GM19452 (cell line): ENCODE measurements at regions not wholly inside any gene's neighbourhood (a gene's known extent, or its start where the extent isn't known, plus 50 kb on each side); places are given as distances from the start of the nearest gene placed in this dataset.
"Not testable (repeated sequence)": the region's sequence is repeated elsewhere in the genome, so short reads cannot be mapped to it uniquely, and the experiment has no call there.

Source experiments
- ATAC-seq: cut with Tn5 transposase; IDR thresholded peaks from one replicate; pipeline ENCODE4 v1.9.1; 2021; ENCODE audit not compliant: unreplicated experiment

- no peak for ATAC-seq
These were observed 305.3 kb downstream of the LRIG3 start for GRCh38 chr12:58615047-58615446.

DNA sequence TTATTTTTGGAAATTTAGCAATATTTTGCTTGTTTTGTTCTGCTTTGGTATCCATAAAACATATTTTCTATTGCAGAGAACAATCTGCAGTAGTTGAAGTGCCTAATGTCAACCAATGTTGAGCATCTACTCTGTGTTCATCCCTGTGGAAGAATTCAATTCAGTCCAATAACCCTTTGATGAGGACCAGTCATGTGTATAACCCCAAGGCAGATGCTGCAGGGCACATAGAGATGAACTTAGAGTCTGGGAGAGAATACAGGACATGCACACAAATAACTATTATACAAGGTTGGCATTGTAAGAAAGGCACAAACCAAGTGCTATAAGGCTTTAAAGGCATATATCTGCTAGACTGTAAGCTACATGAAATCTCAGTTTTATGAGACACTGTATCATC lies 304.7 kb downstream of the LRIG3 start:
- no peak for ATAC-seq

- no peak for ATAC-seq
These were observed 303.7 kb downstream of the LRIG3 start for GRCh38 chr12:58616618-58617017.

- no peak for ATAC-seq
These were observed 299.2 kb downstream of the LRIG3 start for GRCh38 chr12:58621126-58621525.

- no peak for ATAC-seq
These were observed 290.9 kb downstream of the LRIG3 start for GRCh38 chr12:58629376-58629775.

GRCh38 chr12:58633479-58633878 lies 286.8 kb downstream of the LRIG3 start:
- no peak for ATAC-seq

DNA sequence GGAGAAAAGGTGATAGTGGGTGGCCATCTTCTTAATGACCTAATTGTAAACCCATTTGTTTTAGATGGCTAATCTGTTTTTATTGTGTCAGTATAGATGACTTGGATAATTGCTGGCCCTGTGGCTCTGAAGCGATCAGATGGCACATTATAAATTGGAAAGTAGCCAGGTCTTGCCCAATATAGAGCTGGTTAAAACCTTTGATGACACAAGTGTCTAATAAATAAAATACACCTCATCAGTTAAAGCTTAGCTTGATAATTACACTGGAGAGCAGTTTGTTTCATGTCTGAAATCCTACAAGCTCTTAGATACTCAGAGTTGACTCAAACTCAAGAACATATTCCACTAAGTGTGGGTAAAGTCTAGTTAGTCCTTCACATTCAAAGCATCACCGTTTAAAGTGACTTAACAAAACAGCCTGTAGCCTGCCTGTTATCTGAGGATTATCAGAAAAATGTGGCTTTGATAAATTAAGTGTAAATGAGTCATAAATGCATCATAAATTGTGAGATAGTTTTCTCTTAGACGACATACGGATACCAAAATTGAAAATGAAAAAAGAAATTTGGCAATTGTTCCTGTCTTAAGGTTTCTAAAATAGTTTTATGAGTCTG lies 280.9 kb downstream of the LRIG3 start:
- ATAC-seq = no peak

DNA sequence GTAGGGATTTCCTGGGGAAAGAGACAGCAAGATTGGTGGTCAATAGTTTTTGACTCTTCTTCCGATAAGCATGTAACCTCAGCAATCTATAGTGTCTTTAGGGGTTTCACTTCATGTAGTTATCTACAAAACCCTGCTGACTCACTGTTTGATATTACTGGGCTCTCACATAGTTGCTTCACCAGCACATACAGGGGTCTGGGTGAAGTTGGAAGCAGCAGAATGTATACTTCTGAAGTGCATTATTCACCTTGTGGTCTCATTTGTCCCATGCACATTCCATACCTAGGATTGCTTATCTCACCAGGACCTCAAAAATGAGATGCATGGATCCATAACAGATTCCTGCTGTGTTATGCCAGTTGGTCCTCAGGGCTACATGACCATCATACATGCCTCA lies 280.0 kb downstream of the LRIG3 start:
- ATAC-seq = no peak

- no peak for ATAC-seq
These were observed 274.4 kb downstream of the LRIG3 start for GRCh38 chr12:58645946-58646345.

DNA sequence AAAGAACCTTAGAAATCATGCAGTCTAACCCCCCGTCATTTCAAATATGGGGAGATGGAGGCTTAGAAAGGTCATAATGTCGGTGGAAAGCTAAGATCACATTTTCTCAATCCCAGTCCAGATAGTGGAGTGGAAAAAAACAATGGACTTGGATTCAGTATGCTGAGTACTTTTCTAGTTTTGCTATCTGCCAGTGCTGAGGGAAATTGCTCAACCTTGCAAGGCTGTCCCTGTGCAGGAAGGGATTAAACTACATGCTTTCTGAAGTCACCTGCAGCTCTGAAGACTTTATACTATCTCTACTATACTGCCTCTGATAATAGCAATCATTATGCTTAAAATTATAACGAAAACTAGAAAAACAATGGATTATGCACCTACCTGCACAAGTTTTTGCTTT lies 272.8 kb downstream of the LRIG3 start:
- no peak for ATAC-seq

- ATAC-seq = no peak
These were observed 272.1 kb downstream of the LRIG3 start for GRCh38 chr12:58648176-58648575.

DNA sequence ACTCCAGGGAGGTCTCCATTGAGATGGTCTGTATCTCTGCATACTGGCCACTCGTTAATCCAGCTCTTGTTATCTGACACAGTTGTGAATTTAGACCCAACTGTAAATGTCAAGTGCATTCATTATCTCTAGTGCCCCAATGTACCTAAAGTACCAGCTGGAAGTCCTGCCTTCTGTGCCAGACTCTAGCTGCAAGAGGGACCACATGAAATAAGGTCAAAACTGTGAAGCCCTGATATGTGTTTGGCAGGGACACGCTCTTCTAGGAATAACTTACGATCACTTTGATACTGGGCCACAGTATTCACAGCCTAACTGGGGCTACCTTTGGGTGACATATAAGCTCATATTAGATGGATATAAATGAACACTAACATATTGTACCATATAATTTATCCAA lies 268.5 kb downstream of the LRIG3 start:
- ATAC-seq = no peak

DNA sequence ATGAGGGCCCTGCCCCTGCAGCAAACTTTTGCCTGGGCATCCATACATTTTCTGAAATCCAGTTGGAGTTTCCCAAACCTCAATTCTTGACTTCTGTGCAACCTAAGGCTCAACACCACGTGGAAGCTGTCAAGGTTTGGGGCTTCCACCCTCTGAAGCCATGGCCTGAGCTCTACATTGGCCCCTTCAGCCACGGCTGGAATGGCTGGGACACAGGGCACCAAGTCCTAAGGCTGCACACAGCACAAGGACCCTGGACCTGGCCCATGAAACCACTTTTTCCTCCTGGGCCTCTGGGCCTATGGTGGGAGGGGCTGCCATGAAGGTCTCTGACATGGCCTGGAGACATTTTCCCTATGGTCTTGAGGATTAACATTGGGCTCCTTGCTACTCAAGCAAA lies 266.3 kb downstream of the LRIG3 start:
- ATAC-seq = no peak

- no peak for ATAC-seq
These were observed 264.9 kb downstream of the LRIG3 start for GRCh38 chr12:58655375-58655774.

DNA sequence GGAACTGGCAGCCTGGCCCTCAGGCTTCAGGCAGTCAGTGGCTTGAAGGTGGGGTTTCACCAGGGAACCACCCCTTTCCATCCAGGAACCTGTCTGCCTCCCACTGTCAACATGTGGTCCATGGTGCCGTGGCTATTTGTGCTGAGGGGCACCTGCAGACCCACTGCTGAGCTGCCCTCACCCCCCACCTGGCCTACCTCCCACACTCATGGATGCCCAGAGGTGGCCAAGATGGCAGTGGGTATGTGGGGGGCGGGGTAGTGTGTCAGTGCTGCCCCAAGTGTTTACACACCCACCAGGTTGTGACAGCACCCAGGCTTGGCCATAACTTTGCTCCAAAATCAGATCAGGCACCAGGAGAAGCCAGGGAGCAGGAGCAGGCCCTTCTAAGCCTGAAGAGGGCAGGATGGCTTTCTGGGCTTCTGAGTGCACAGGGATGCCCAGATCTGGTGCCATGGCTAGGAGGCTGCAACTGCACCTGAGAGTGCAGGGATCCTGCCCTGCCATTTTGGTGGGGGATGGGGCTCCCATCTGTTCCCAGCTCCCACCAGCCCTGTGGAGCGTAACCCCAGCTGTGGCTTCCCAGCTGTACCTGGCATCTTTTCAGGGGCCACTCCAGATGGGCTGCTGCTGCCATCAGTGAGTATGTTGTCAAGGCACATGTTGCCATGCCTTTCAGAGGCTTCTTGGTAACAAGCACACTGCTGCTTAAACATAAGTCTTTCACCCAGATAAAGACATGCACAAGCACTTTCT lies 263.9 kb downstream of the LRIG3 start:
- ATAC-seq = no peak

GRCh38 chr12:58657190-58657589 lies 263.1 kb downstream of the LRIG3 start:
- no peak for ATAC-seq

DNA sequence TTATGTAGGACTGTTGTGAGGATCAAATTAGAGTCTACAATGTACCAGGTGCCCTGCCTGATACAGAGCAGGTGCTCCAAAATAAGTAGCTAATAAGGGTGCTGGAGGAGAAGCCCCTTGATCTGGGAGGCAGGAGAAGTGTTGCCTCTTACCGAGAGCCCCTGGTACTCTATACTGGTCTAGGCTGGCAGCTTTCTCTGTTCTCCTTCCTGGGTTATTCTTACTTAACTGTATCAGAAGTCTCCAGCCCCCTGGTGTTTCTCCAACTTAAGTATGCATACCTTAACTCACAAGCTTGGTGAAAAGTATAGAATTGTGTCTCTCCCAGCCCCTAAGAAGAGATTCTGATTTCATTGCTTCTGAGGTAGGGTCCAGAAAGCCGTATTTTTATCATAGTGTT lies 254.9 kb downstream of the LRIG3 start:
- ATAC-seq = no peak

DNA sequence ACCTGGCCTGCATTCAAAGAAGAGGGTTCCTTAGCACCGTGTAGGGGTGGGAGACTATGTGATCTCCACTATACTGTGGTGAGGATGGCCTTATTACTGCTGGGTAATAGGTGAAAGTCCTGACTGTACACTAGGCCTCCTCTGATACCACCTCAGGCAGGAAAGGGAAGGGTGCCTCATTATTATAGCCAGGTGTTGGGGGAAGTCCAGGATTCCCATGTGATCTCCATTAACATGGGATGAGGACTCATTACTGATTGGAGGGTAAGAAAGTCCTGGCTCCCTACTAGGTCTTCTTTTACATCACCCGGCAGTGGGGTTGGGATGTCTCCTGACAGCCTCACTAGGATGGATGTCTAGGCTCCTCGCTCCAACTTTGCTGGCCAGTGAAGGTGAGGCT lies 252.1 kb downstream of the LRIG3 start:
- no peak for ATAC-seq

DNA sequence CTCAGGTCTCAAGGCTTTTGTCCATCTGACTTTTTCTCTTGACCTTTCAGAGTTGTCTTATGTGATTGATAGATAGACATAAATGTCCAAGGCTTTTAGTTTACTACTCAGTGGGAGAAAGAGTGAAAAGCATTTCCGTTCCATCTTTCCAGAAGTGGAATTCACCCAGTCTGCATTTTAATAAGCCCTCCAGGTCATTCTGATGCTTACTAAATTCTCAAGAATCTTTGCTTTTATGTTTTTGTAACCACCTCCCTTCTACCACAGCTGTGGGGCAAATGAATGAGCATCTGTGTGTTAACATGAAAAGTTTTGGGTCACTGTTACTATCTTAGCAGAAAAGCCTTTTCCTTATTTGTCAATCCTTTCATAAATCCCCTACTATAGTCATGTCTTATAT lies 251.4 kb downstream of the LRIG3 start:
- ATAC-seq = no peak

DNA sequence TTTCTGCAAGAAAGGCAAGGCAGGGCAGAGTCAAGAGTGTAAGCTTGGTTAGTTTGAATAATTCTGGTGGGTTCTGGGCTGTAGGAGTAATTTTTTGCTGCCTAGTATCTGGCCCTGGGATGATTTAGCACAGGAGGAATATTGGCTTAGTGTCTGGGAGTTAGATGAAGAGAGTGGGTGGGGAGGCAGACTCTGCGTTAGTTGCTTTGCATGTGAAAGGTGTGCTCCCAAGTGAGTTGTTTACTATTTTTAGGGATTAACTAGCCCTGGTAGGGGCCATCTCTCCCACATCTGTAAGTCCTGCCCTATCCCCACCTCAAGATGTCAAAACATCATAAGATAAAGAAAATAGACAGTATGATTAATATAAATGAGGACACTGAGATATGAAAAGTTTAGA lies 249.7 kb downstream of the LRIG3 start:
- no peak for ATAC-seq

- no peak for ATAC-seq
These were observed 249.1 kb downstream of the LRIG3 start for GRCh38 chr12:58671196-58671595.

DNA sequence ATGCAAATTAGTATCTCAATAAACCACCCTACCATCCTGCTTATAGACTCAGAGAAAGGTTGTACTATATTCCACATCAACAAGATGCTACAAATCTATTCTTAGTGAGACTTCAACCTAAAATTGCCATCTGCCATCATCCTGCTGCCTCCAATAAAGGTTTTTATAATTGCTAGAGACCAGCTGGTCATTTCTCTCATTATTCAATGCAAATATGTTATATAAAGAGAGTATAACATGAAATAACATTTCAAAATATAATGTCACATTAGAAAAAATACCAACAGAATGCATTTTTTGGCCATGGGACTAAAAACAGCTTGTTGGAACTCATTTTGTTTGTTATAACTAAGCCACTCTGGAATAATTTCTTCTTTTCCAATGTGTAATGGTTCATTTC lies 247.3 kb downstream of the LRIG3 start:
- no peak for ATAC-seq

DNA sequence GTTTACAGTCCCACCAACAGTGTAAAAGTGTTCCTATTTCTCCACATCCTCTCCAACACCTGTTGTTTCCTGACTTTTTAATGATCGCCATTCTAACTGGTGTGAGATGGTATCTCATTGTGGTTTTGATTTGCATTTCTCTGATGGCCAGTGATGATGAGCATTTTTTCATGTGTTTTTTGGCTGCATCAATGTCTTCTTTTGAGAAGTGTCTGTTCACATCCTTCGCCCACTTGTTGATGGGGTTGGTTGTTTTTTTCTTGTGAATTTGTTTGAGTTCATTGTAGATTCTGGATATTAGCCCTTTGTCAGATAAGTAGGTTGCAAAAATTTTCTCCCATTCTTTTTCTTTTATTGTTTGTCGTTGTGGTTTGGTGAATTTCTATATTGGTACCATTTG lies 242.5 kb downstream of the LRIG3 start:
- ATAC-seq = not testable (repeated sequence)
